ENCODE measurements at regions not wholly inside any gene's neighbourhood (a gene's known extent, or its start where the extent isn't known, plus 50 kb on each side); places are given as distances from the start of the nearest gene placed in this dataset.

DNA sequence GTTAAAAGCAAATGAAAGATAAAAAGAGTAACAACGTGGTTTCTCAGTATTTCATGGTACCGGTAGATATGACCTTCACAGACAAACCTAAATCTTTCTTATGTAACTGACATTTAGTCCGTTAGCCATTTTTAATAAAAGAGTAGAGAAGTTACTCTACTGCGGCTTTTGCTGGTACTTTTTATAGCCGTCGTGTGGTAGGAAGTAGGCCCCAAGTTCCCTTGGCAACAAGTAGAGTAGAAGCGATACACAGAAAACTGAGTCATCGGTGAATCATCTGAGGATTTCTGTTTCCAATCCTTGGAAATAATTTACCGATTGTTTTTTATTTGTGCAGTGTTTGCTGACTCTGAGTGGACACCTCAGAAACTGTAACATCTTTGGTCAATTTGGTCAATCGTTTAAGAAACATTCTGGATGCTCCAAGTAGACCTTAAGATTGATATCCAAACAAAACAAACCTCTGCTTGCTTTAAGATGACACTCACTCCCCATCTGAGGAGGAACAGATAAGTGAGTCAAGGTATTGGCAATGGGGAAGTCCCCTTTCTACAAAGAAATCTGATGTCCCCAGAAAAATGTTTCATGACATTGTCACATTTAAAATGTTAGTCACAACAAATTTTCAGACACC is 63.9 kb upstream of the AHR start:
- peak; percentile 59 for DNase-seq (ENCODE audit: low spot score)

DNA sequence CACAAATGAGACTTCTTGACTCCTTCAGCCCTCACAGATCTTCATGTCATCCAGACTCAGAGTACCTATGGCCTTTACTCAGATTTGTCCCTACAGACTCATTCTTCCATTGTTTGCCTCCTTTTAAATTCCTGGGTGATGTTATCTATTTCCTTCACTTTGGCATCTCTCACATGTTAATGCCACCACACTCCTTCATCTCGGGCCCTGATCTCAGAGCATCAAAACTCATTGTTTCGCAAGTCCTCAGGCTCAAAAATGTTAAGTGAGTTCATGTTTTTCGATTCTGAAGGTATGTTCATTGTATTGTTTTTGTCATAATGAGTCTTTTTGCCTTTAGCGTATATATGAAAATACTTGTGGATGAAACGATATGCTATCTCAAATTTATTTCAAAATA is 62.3 kb upstream of the AHR start:
- DNase-seq (ENCODE audit: low spot score): no peak

DNA sequence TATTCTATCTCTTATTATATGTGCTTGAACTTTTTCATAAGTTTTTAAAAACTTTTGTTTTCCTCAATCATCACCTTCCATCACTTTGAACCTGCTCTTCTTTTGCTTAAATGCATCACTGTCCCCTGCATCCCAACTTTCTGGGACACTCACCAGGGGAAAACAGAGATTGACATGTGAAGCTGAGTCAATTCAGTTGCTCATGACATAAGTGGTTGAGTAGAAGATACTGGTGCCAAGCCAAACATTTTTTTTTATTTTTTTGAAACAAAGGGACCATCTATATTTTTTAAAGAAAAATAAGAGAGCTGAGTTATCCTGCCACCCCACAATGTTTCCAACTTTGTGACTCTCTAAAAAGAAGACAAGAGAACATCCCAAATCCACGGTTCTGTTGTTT is 61.8 kb upstream of the AHR start:
- DNase-seq (ENCODE audit: low spot score): no peak

DNA sequence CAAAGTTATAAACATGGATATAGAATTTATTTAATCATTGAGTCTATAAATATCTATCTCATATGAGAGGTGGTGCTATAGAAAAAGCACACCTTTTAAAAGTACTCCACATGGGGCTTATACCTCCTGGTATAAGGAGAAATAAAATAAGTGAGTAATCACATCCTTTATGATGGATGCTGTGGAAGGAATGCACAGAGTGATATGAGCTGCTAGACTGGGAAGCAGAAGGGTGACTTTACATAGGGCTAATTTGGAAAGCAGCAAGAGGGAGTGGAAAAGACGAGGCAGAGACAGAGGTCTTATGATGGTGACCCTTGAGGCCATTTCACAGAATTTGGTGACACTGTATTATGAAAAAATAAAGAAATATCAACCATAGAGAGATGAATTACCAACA is 59.4 kb upstream of the AHR start:
- no peak for DNase-seq (ENCODE audit: low spot score)

DNA sequence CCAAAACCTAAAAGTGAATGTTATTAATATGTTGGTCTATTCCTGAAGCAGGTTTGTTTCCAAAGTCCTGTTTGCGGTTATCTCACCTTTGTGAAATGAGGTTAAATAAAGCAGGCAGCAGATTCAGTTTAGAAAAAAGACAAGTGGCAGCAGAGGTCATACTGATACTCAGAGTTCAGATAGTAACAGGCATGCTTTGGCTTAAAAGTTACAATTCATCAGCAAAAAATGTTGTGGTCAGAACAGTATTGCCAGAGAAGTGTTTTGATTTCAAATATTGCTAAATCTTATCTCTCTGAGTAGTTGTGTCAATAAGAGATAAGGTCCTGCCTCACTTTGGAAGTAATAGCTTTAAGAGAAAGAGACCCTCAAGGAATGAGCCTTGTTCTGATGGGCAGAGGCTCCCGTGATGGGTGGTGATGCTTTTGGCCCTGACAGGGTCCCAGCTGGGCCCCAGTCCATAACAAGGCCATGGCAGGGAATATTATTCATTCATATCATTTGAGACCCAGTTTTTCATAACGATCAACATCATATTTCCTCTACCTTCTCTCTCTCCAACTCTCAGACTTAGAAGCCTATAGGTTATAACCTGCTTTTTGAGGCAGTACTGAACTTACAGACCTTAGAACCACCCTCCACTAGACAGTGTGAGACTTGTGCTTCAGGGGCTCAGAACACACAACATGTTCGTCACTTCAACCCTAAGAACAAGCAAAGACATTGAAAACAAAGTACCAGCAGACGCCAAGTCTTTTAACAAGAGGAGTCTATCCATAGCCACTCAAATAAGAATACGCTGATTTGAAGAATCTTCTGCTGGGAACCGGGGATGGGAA is 58.5 kb upstream of the AHR start:
- DNase-seq (ENCODE audit: low spot score): no peak

DNA sequence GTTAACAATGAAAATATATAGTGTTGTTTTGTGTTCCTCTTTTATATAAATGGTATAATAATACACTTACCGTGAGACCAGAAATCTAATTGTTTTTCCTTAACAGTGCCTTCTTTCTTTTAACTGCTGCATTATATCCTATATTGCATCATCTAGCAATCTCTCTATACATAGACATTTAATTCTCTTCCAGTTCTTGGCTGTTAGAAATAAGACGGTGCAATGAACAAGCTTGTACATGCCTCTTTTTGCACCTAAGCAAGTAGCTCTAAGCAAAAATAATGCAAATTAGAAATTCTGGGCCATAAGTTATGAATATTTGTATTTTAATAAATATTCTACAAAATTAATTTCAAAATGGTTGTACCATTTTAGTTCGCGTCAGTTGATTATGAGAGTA is 55.9 kb upstream of the AHR start:
- DNase-seq (ENCODE audit: low spot score): no peak

DNA sequence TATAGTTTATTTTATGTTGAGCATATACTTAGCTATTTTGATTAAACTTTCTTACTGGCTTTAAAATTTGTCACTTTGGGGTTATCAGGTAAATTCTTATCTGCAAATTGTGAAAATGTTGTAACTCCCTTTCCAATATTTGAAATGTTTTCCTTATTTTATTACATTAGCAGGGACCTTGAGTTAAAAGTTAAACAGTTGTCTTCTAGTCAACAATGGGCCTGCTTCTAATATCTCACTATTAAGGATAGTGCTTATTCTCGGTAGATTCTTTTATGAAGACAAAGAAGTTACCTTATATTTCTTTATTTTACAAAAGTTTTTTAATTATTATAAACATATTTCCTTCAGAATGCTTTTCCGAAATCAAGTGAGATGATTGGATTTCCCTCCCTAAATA is 53.7 kb upstream of the AHR start:
- no peak for DNase-seq (ENCODE audit: low spot score)

DNA sequence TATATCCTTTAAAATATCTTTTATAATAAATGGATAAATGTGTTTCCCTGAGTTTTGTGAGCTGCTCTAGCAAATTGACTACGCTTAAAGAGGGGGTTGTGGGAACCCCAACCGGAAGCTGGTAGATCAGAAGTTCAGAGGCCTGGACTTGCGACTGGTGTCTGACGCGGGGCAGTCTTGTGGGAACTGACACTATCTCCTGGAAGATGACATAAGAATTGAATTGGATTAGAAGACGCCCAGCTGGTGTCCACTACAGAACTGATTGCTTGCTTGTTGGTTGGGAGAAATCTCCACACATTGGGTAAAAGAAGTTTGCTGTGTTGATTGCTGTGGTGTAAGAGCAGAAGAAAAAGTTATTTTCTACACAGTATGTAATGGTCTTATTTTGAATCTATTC is 51.1 kb upstream of the AHR start:
- DNase-seq (ENCODE audit: low spot score): no peak

DNA sequence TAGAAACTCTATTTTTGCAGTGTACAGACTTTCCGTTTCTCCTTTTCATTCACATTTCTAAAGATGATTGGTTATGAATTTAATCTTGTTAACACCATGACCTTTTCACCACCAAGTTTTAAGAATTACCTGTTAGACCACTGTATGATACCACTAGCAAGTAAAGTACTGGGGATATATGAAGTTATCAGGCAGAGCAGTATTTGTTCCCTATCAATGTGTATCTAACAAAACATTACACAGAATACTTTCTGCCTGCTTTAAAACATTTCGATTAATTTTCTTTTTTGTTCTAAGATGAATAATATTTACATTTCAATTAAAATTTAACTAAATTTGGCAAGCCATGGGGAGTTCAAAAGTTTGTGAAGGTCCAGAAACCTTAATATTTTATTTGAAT is 49.9 kb upstream of the AHR start:
- no peak for DNase-seq (ENCODE audit: low spot score)
